ENCODE measurements at regions not wholly inside any gene's neighbourhood (a gene's known extent, or its start where the extent isn't known, plus 50 kb on each side); places are given as distances from the start of the nearest gene placed in this dataset.

GRCh38 chr21:27173053-27173452, 206.2 kb upstream of the ADAMTS5 start:
- no peak for DNase-seq (ENCODE audit: low spot score)
- peaks cover 0 to 2% of the 10 kb centered on the region in 2 donors for H3K4me1 ChIP-seq (ENCODE audit: control insufficient read depth in 1 of 2, low read depth in 2 of 2)
- no peaks in the 10 kb centered on the region for H3K9me3 ChIP-seq
- TF ChIP-seq CTCF (IDR thresholded peaks at IDR 0.05): no peak
- H3K4me3 ChIP-seq: no peak overlapping the region
- H3K36me3 ChIP-seq: no peaks in the 10 kb centered on the region
- ATAC-seq (ENCODE audit: insufficient number of reproducible peaks, low FRiP score, low read depth): no peak
- no peaks in the 10 kb centered on the region for H3K27me3 ChIP-seq (replicated peaks; ENCODE audit: insufficient read depth)
- no peak overlapping the region for H3K27ac ChIP-seq

GRCh38 chr21:27171707-27172106, 204.8 kb upstream of the ADAMTS5 start:
- no peak for TF ChIP-seq CTCF (IDR thresholded peaks at IDR 0.05)
- no peak for ATAC-seq (ENCODE audit: insufficient number of reproducible peaks, low FRiP score, low read depth)
- no peaks in the 10 kb centered on the region for H3K36me3 ChIP-seq
- no peaks in the 10 kb centered on the region for H3K27me3 ChIP-seq (replicated peaks; ENCODE audit: insufficient read depth)
- DNase-seq (ENCODE audit: low spot score): no peak
- H3K4me1 ChIP-seq (ENCODE audit: control insufficient read depth in 1 of 2, low read depth in 2 of 2): peaks cover 0 to 2% of the 10 kb centered on the region in 2 donors
- no peaks in the 10 kb centered on the region for H3K9me3 ChIP-seq
- no peak overlapping the region for H3K4me3 ChIP-seq
- no peak overlapping the region for H3K27ac ChIP-seq

- Histone ChIP-seq H3K27ac (no peak overlapping the region), H3K36me3 (no peaks in the 10 kb centered on the region), H3K4me1 (ENCODE audit: control insufficient read depth in 1 of 2, low read depth in 2 of 2) (peaks cover 0 to 2% of the 10 kb centered on the region in 2 donors), H3K9me3 (no peaks in the 10 kb centered on the region), H3K4me3 (no peak overlapping the region), H3K27me3 (replicated peaks; ENCODE audit: insufficient read depth) (no peaks in the 10 kb centered on the region)
- ATAC-seq (ENCODE audit: insufficient number of reproducible peaks, low FRiP score, low read depth) (no peak), DNase-seq (ENCODE audit: low spot score) (no peak)
- TF ChIP-seq CTCF (IDR thresholded peaks at IDR 0.05): no peak
Measured at GRCh38 chr21:27168084-27168483, 201.2 kb upstream of the ADAMTS5 start.

GRCh38 chr21:27164208-27165177, 197.6 kb upstream of the ADAMTS5 start:
- TF ChIP-seq CTCF (IDR thresholded peaks at IDR 0.05): no peak
- DNase-seq (ENCODE audit: low spot score) (no peak), ATAC-seq (ENCODE audit: insufficient number of reproducible peaks, low FRiP score, low read depth) (no peak)
- Histone ChIP-seq H3K4me3 (no peak overlapping the region), H3K36me3 (no peaks in the 10 kb centered on the region), H3K4me1 (ENCODE audit: control insufficient read depth in 1 of 2, low read depth in 2 of 2) (no peaks in the 10 kb centered on the region), H3K27me3 (replicated peaks; ENCODE audit: insufficient read depth) (no peaks in the 10 kb centered on the region), H3K9me3 (no peaks in the 10 kb centered on the region), H3K27ac (no peak overlapping the region)

GRCh38 chr21:27158967-27159366, 192.1 kb upstream of the ADAMTS5 start:
- Histone ChIP-seq H3K9me3 (no peaks in the 10 kb centered on the region), H3K27ac (no peak overlapping the region), H3K36me3 (no peaks in the 10 kb centered on the region), H3K27me3 (replicated peaks; ENCODE audit: insufficient read depth) (no peaks in the 10 kb centered on the region), H3K4me1 (ENCODE audit: control insufficient read depth in 1 of 2, low read depth in 2 of 2) (peaks cover 0 to 18% of the 10 kb centered on the region in 2 donors), H3K4me3 (no peak overlapping the region)
- DNase-seq (ENCODE audit: low spot score): no peak
- ATAC-seq (ENCODE audit: insufficient number of reproducible peaks, low FRiP score, low read depth): no peak
- TF ChIP-seq CTCF (IDR thresholded peaks at IDR 0.05): no peak

All from thoracic aorta (tissue), 2 donors.